Right ventricle myocardium superior (tissue), 1 donor: ENCODE measurements at regions not wholly inside any gene's neighbourhood (a gene's known extent, or its start where the extent isn't known, plus 50 kb on each side); places are given as distances from the start of the nearest gene placed in this dataset.

Experiments
- ATAC-seq: fragments of 200-7000 bp; cut with Tn5 transposase; one replicate; pipeline ENCODE4 v1.9.1; 2020; ENCODE audit warnings: mild to moderate bottlenecking; ENCODE audit not compliant: poor library complexity
- DNase-seq: peaks from one replicate; pipeline ENCODE4 v3.0.0-alpha.2; 2020
- intact Hi-C: fragments of 100-400 bp; cut with DNase I; formaldehyde crosslinking; loops from one replicate; pipeline ENCODE4 v1.11.2; 2022
- donor health status: DM: no; HTN: yes; CAD: no; lungs with severe emphysema.

DNA sequence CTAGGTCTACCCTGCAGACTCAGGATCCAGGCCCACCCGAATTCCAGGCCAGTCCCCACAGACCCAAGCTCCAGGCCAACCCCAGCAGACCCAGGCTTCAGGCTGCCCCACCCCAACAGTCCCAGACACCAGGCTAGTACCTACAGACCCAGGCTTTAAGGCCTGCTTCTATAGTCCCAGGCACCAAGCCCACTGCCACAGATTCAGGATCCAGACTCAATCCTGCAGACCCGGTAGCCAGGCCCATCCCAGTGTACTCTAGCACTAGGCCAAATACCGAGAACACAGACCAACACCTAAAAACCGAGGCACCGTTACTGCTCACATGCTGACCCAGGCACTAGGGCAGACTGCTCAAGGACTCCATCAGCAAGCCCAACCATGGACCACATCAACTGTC lies 862.3 kb downstream of the UQCRFS1 start:
- intact Hi-C loops, result no loop called here
- ATAC-seq, result no peak
- DNase-seq, result no peak

DNA sequence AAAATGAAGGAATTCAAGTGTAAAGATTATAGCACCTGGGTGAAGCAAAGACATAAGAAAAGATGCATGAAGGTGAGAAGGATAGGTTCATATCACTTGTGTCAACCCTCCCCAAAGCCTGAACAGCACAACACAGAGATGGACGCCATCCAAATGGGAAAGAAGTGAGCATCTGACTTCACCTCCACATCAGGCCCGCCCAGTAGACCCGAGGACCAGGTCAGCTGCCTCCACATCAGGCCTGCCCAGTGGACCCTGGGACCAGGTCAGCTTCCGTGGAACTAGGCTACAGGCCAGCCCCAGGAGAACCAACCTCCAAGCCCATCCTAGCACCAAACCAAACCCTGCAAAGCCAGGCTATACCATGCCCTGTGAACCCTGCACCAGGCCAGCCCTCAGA lies 862.9 kb downstream of the UQCRFS1 start:
- DNase-seq (no peak), ATAC-seq (no peak)
- intact Hi-C loops, result no loop called here

DNA sequence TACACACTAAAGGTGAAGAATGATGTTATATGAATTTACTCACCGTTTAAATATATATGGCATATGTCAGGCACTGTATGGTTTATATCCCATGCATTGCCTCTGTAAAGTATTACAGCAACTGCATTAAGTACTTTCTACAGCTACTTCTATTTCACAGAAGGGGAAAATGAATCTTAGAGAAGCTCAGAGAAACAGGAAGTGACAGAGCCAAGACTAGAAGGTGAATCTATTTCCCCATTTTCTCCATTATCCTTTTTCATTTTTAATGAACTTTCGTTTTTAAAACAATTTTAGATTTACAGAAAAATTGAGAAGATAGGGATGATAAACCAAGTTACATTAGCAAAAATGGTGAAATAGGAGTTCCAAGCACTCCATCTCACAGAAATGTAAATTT lies 863.3 kb downstream of the UQCRFS1 start:
- no peak for ATAC-seq

DNA sequence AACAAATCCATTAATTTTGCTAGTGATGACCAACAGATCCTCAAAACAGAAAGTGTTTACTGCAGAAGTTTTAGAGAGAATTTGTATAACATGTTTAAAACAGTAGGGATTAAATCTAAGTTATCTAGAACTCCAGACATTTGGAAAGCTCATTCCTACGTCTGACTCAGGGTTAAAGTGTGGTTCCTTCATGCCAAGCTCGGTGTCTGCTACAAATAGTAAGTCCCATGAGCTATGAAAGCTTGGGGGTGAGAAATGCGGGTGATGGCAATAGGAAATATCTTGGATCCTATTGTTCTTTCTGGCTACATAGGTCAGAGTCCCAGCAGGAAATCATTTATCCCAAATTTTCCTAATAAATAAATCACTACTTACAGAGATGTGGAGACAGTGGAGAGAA lies 867.1 kb downstream of the UQCRFS1 start:
- ATAC-seq, result no peak
- intact Hi-C loops, result no loop called here
- no peak for DNase-seq

More for the DNA sequence above, 863.3 kb downstream of the UQCRFS1 start:
- no peak for DNase-seq
- intact Hi-C loops, result no loop called here

DNA sequence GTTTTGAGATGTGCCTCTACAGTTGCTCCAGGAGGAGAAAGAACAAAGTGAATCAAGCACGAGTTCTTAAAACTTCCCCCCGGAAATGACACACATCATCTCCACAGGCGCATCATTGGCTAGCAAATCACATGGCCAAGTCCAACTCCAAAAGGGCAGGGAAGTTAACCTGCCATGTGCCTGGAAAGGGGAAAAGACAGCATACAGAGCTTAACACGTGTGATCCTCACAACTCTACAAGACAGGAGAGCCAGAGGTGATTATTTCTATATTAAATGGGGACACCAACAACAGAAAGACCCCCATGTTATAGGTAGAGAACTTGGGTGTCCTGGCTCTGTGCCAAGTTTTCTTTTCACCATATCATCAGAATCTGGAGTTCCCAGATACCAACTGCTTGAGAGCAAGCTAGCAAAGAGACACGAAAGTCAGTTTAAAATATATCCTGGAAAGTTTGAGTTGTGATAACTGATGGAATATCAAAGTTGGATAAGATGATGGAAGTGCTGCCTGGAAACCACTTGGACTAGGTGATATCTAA lies 871.1 kb downstream of the UQCRFS1 start:
- intact Hi-C loops, result no loop called here
- DNase-seq, result no peak
- ATAC-seq, result no peak

DNA sequence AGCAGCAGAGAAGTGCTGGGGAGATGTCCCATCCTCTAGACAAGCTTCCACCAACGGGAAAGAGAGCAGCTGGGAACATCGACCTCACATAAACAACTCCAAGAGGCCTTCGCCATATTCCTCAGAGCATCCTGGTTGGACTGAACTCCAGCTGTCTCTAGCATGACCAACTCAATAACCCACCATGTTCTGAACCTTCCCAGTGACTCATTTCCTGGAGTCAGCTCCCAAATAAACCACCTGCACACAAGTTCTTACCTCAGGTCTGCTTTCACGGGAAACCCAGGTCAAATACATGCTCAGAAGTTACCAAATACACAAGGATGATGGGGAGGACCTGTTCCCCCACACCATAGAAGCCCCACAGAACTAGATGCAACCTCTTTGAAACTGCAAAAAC lies 878.5 kb downstream of the UQCRFS1 start:
- DNase-seq (no peak), ATAC-seq (no peak)
- intact Hi-C loops, result no loop called here

DNA sequence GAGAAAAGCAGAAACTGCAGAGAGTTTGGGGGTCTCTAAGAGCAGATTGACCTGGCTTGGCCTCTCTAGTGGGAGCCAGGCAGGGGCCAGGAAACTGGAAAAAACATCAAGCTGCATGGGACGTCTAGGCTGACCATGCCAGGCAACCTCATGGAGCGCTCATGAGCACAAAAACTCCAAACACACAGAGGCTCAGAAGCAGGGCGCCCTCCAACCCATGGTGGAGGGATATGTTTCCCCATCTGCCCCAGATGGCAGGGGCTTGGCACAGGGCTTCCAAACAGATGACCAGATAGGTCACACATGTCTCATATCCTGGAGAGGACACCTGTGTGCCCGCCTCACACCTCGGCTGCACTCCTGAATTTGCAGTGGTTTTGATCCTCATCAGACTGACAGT lies 879.0 kb downstream of the UQCRFS1 start:
- no peak for ATAC-seq
- intact Hi-C loops, result no loop called here
- no peak for DNase-seq

DNA sequence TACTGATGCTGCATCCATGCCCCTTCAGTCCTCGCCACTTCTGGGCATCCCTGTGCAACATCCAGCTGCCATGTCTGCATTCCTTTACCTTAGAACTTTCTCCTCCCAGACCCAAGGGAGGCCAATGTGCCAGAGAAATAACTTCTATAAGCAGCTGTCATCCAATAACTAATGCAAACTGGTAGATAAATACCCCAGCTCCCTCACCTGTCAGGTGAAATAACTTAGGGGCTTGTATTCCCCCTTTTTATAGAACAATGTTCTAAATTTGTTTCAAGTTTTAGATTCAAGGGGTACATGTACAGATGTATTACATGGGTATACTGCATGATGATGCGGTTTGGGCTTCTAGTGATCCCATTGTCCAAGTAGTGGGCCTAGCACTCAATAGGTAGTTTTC lies 880.1 kb downstream of the UQCRFS1 start:
- DNase-seq (no peak), ATAC-seq (no peak)
- intact Hi-C loops, result no loop called here

DNA sequence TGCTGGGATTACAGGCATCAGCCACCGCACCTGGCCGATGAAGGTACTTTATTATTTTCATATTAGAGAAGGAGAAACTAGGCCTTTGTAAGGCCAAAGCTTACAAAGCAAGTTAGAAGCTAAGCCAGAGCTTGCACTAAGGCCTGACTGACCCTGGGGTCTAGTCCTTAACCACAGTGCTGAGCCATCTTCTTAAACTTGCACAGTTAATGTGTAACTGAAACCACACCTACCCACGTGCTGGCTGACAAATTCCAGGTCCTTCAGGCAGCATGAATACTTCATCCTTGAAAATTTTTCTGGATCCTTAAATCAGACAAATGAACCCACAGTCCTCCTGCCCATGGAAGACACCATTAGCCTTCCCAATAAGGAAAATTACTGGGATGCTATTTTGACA lies 880.6 kb downstream of the UQCRFS1 start:
- intact Hi-C loops, result no loop called here
- ATAC-seq (no peak), DNase-seq (no peak)

DNA sequence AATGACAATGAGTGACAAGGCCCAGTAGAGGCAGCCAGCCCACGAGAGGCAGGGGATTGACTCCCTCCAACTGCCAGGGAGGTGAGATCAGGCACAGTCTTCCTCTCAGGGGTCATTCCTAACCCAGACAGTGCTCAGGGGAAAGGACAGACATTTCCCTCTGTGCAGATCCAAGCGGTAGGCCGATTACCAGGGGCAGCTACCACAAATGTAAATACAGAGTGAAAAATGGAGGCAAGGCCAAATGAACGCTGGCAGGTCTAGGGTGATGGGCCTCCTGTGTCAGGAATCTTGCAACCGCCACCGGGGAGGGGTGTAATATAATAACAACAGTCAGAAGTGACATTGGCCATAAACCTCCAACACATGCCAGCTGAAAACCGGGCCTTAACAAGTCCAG lies 881.4 kb downstream of the UQCRFS1 start:
- intact Hi-C loops, result no loop called here
- no peak for ATAC-seq
- no peak for DNase-seq

DNA sequence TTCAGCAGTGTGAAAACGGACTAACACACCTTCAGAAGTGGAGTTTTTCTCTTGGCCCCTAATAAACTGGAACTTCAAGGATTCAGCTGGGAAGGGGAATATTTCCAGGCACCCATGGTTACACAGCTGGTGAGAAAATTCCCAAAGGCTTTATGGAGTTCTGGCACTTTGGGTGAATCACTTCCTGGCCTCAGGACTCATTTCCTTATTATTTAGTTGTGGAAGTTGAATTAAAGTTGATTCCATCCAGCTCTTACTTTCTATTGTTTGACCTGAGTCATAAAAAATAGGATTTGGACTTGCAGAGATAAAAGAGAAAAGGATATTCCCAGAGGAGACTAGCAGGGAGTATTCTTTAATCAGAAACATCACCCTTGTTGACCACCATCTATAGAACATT lies 882.1 kb downstream of the UQCRFS1 start:
- ATAC-seq (no peak), DNase-seq (no peak)
- intact Hi-C loops, result no loop called here

DNA sequence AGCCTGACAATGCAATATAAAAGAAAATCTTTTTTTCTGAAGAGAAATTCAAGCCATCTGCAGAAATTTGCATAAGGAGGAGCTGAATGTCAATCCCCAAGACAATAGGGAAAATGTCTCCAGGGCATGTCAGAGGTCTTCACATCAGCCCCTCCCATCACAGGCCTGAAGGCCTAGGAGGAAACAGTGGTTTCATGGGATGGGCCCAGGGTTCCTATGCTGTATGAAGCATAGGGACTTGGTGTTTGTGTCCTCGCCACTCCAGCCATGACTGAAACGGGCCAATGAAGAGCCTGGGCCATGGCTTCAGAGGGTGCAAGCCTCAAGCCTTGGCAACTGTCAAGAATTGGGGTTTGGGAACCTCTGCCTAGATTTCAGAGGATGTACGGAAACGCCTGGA lies 883.5 kb downstream of the UQCRFS1 start:
- DNase-seq (no peak), ATAC-seq (no peak)
- intact Hi-C loops, result loop anchor here (5.0 kb wide), 1 partner anchor 357 kb away; no protein-coding TSS in a partner anchor

DNA sequence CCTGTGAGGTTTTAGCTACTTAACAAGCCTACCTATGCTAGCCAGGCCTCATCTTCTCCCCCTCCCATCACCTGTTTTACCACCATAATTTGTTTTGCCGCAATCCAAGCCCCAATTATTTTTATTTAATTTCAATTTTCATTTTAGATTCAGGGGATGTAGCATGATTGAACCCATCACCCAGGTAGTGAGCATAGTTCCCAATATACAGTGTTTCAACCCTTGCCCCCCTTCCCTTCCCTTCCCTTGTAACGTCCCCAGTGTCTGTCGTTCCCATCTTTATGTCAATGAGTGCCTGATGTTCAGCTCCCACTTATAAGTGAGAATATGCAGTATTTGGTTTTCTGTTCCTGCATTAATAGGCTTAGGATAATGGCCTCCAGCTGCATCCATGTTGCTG lies 885.0 kb downstream of the UQCRFS1 start:
- intact Hi-C loops, result loop anchor here (5.0 kb wide), 1 partner anchor 356 kb away; no protein-coding TSS in a partner anchor
- ATAC-seq (no peak), DNase-seq (no peak)

DNA sequence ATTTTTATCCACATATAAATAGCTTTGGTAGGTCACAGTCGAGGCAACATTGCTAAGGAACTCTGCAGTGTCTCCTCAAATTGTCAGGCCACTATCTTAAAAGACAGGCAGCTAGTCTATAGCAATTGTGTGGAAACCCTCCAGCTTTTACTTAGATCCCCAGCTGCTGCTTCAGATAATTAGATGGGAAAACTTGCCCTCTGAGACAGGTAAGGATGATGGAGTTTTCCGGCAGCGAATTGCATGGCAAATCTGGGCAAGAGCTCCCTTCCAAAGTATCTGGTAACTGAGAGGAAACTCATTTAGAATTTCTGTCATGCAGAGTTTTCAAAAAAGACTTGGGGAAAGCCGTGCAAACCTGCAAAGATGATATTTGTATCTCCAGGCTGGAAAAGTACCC lies 886.2 kb downstream of the UQCRFS1 start:
- intact Hi-C loops, result loop anchor here (5.0 kb wide), 1 partner anchor 354 kb away; no protein-coding TSS in a partner anchor
- ATAC-seq, result no peak
- DNase-seq, result no peak

DNA sequence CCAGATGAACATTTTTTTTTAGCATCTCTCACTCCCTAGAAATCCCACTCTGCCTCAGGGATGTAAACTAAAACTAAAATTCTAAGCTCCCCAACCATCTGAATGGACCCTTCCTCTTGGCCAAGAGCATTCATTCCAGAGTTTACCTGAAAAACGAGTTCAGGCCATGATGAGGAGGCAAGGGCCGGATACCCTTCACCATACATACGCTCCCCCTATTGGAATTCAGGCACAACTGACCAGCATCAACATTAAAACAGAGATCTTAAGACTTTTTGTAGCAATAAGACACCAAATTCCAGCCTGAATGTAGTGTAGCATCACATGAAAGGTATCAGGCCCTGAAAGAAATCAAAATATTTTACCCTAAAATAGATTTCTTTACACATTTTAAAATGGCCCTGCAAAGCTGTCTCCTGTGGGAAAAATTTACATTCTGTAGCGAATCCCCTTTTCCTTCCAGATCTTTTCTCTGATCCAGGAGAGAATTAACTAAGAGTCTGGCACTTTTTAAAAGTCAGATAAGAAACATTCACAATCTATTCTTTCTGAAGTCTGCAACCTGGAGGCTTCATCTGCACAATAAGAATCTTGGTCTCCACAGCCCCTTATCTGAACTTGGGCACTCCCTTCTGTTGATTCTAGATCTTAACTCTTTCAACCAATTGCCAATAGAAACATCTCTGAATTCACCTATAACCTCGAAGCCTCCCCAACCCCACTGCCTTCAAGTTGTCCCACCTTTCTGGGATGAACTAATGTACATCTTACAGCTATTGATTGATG lies 888.5 kb downstream of the UQCRFS1 start:
- DNase-seq, result no peak
- intact Hi-C loops, result loop anchor here (5.0 kb wide), 1 partner anchor 352 kb away; no protein-coding TSS in a partner anchor
- ATAC-seq, result no peak

DNA sequence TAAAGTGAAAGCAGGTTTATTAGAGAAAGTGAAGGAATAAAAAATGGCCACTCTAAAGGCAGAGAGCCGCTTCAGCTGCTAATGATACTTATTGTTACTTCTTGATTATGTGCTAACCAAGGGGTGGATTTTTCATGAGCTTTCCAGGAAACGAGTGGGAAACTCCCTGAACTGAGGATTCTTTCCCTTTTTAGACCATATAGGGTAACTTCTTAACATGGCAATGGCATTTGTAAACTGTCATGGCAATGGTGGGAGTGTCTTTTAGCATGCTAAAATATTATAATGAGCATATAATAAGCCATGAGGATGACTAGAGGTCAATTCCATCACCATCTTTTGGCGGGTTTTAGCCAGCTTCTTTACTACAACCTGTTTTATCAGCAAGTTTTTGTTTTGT lies 890.0 kb downstream of the UQCRFS1 start:
- ATAC-seq (no peak), DNase-seq (no peak)
- intact Hi-C loops, result no loop called here

DNA sequence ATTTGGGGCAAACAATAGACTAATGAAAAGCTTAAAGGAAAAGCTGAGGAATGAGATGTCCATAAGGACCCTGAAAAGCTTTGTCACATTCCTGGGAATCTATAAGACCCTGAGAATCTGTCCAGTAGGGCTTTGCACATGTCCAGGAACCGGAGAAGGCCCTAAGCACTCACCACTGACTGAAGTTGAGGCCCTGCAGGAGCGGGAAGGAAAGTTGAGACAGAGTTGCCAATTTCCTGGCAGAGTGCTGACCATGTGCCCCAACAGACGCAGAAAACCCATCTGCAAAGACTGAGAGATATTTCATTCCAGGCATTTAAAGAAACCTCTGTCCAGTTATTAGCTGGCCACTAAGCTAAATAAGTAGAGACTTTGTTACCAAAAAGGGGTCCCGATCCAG lies 890.5 kb downstream of the UQCRFS1 start:
- intact Hi-C loops, result no loop called here
- ATAC-seq, result no peak
- no peak for DNase-seq

DNA sequence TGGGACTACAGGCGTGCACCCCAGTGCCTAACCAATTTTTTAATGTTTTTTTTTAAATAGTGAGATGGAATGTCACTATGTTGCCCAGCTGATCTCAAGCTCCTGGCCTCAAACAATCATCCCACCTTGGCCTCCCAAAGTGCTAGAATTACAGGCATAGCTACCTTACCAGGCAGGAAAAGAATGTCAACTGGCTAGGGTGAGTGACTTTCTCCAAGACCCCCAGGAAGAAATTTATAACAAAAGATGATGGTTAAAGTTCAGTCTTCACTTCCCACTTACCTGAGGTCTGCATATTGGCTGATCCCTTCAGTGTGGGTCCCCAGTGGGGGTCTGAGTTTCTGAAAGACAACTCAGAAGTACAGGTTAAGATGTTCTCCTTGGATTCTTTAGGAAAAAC lies 893.0 kb downstream of the UQCRFS1 start:
- intact Hi-C loops, result no loop called here
- ATAC-seq, result no peak
- DNase-seq, result no peak

DNA sequence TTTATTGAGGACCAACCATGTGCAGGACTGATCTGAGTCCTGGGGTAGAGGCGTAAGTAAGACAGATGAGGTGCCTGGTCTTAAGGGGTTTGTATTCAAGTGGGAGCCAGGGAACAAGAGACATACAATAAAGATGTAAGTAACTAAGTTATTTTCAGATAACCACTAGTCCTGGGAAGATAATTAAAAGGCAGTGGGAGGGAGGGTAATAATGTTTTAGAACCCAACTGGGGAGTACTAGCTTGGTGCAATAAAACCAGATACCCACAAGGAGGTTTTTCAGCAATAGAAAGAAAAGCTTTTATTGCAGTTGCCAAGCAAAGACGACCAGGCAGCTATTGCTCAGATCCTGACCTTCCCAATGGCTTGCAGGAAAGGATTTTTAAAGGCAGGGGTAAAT lies 893.7 kb downstream of the UQCRFS1 start:
- intact Hi-C loops, result no loop called here

DNA sequence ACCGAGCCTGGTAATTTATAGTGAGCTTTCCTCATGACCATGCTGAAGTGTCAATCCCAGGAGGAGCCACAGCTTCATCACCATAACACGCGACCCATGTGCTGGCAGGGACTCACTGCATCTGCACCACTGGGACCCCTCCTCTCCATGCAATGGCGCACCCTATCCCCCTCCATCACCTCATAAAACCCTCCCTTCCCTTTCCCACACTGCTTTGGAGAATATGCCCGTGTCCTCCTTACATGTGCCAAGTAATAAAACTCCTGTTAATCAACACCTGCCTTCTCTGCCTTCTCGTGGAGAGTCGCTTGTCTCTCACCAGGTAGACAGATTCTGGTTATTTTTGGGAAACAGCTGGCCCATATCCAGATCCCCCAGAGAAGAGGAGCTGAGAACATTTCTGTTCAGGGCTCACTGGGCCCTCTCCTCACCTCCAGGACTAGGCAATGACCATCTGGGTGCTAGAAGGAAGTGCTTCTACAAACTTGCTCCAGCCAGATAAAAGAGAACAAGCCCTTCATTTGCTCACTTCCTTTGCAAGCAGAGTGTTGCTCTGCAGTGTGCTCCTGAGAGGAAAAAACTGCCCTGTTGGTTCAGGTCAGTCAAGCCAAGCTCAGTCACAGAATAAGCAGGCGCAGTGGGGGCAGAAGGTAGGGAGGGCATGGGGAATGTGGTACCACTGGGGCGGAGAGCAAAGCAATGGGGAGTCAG lies 894.3 kb downstream of the UQCRFS1 start:
- intact Hi-C loops, result no loop called here
- ATAC-seq (no peak), DNase-seq (no peak)

More for the DNA sequence above, 893.7 kb downstream of the UQCRFS1 start:
- ATAC-seq, result no peak
- no peak for DNase-seq
